ENCODE measurements at regions not wholly inside any gene's neighbourhood (a gene's known extent, or its start where the extent isn't known, plus 50 kb on each side); places are given as distances from the start of the nearest gene placed in this dataset.

GRCh38 chr4:136357556-136357955, 1174.7 kb downstream of the PCDH18 start:
- BruUV-seq (replicated peaks) = no TSS peak
- intact Hi-C loops (cut with micrococcal nuclease; ENCODE audit: unreplicated experiment) = no loop called here

DNA sequence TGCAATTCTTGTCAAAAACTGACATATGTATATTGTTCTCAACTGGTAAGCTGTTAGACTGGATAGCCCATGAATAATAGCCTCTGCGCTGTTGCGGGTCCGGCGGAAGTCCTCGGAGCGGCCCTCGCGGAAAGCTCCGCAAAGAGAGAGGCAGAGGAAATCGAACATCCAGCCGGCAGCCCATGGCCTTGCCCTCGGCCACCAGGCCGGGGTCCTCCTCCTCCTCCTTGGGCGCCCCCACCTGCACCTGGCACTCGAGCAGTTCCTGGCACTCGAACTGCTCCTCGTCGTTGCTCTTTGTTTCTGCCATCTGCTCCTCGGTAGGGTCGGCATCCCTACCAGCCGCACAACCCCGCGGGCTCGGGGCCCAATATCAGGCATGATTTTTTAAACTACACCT, 1176.3 kb downstream of the PCDH18 start:
- Histone ChIP-seq H3K27ac (no peak overlapping the region), H3F3A (ENCODE audit: insufficient read depth, low read depth) (no peaks in the 10 kb centered on the region), H3K4me1 (replicated peaks; ENCODE audit: insufficient read depth) (no peaks in the 10 kb centered on the region), H3K4me2 (no peak overlapping the region), H4K20me1 (ENCODE audit: insufficient read depth) (no peaks in the 10 kb centered on the region), H3K9me2 (ENCODE audit: insufficient read depth) (no peaks in the 10 kb centered on the region), H3K36me3 (ENCODE audit: low read depth) (no peaks in the 10 kb centered on the region), H3K9me3 (ENCODE audit: insufficient read depth, low read depth) (no peaks in the 10 kb centered on the region), H2AFZ (no peak overlapping the region), H3K4me3 (no peak overlapping the region), H3K79me2 (ENCODE audit: low read depth) (no peaks in the 10 kb centered on the region), H3K27me3 (ENCODE audit: insufficient read depth, low read depth) (no peaks in the 10 kb centered on the region)
- no TSS peak for BruUV-seq (replicated peaks)
- no peak for DNase-seq
- no peak for TF ChIP-seq EZH2 (IDR thresholded peaks at IDR 0.05; ENCODE audit: low read depth)
- TF ChIP-seq, protein P1, sequence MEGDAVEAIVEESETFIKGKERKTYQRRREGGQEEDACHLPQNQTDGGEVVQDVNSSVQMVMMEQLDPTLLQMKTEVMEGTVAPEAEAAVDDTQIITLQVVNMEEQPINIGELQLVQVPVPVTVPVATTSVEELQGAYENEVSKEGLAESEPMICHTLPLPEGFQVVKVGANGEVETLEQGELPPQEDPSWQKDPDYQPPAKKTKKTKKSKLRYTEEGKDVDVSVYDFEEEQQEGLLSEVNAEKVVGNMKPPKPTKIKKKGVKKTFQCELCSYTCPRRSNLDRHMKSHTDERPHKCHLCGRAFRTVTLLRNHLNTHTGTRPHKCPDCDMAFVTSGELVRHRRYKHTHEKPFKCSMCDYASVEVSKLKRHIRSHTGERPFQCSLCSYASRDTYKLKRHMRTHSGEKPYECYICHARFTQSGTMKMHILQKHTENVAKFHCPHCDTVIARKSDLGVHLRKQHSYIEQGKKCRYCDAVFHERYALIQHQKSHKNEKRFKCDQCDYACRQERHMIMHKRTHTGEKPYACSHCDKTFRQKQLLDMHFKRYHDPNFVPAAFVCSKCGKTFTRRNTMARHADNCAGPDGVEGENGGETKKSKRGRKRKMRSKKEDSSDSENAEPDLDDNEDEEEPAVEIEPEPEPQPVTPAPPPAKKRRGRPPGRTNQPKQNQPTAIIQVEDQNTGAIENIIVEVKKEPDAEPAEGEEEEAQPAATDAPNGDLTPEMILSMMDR (conservative IDR thresholded peaks at IDR 0.05) = no peak
- CTCF ChIA-PET = no interaction called here
- intact Hi-C loops (cut with micrococcal nuclease; ENCODE audit: unreplicated experiment) = no loop called here
- POLR2A ChIA-PET (ENCODE audit: unreplicated experiment) = no interaction called here

More at GRCh38 chr4:136357556-136357955, 1174.7 kb downstream of the PCDH18 start:
- Histone ChIP-seq H3F3A (ENCODE audit: insufficient read depth, low read depth) (no peaks in the 10 kb centered on the region), H3K9me2 (ENCODE audit: insufficient read depth) (no peaks in the 10 kb centered on the region), H2AFZ (no peak overlapping the region), H3K4me1 (replicated peaks; ENCODE audit: insufficient read depth) (no peaks in the 10 kb centered on the region), H3K27me3 (ENCODE audit: insufficient read depth, low read depth) (no peaks in the 10 kb centered on the region), H3K36me3 (ENCODE audit: low read depth) (no peaks in the 10 kb centered on the region), H3K9me3 (ENCODE audit: insufficient read depth, low read depth) (no peaks in the 10 kb centered on the region), H3K79me2 (ENCODE audit: low read depth) (no peaks in the 10 kb centered on the region), H3K27ac (no peak overlapping the region), H3K4me3 (no peak overlapping the region), H3K4me2 (no peak overlapping the region), H4K20me1 (ENCODE audit: insufficient read depth) (no peaks in the 10 kb centered on the region)
- CTCF ChIA-PET = no interaction called here
- POLR2A ChIA-PET (ENCODE audit: unreplicated experiment) = no interaction called here
- TF ChIP-seq EZH2 (IDR thresholded peaks at IDR 0.05; ENCODE audit: low read depth) = no peak
- TF ChIP-seq, protein P1 (conservative IDR thresholded peaks at IDR 0.05) = no peak
- DNase-seq = no peak

GRCh38 chr4:136343340-136343739, 1189.0 kb downstream of the PCDH18 start:
- no peak for TF ChIP-seq EZH2 (IDR thresholded peaks at IDR 0.05; ENCODE audit: low read depth)
- TF ChIP-seq, protein P1 (conservative IDR thresholded peaks at IDR 0.05) = no peak
- Histone ChIP-seq H2AFZ (no peak overlapping the region), H3K4me2 (no peak overlapping the region), H3K9me2 (ENCODE audit: insufficient read depth) (no peaks in the 10 kb centered on the region), H3K4me3 (no peak overlapping the region), H3F3A (ENCODE audit: insufficient read depth, low read depth) (no peaks in the 10 kb centered on the region), H3K27me3 (ENCODE audit: insufficient read depth, low read depth) (no peaks in the 10 kb centered on the region), H3K4me1 (replicated peaks; ENCODE audit: insufficient read depth) (no peaks in the 10 kb centered on the region), H3K27ac (no peak overlapping the region), H3K36me3 (ENCODE audit: low read depth) (no peaks in the 10 kb centered on the region), H3K9me3 (ENCODE audit: insufficient read depth, low read depth) (no peaks in the 10 kb centered on the region), H3K79me2 (ENCODE audit: low read depth) (no peaks in the 10 kb centered on the region), H4K20me1 (ENCODE audit: insufficient read depth) (no peaks in the 10 kb centered on the region)
- ChIA-PET CTCF (no interaction called here), POLR2A (ENCODE audit: unreplicated experiment) (no interaction called here)
- no peak for DNase-seq
- BruUV-seq (replicated peaks) = no TSS peak
- intact Hi-C loops (cut with micrococcal nuclease; ENCODE audit: unreplicated experiment) = no loop called here

All from PC-9 (cell line).